ENCODE measurements at regions not wholly inside any gene's neighbourhood (a gene's known extent, or its start where the extent isn't known, plus 50 kb on each side); places are given as distances from the start of the nearest gene placed in this dataset.
"Not testable (repeated sequence)": the region's sequence is repeated elsewhere in the genome, so short reads cannot be mapped to it uniquely, and the experiment has no call there.

- H3K9me3 Mint-ChIP-seq (ENCODE audit: insufficient read depth); DNase-seq; POLR2A ChIA-PET; H3K4me3 Mint-ChIP-seq; ATAC-seq; H3K36me3 Mint-ChIP-seq (ENCODE audit: low read depth); H3K27me3 Mint-ChIP-seq (ENCODE audit: low read depth); CTCF ChIA-PET; H3K27ac Mint-ChIP-seq: not testable (repeated sequence)
- peaks cover 14% of the 10 kb centered on the region for H3K4me1 Mint-ChIP-seq (ENCODE audit: low read depth)
Measured at GRCh38 chr7:4609576-4609975, 72.5 kb upstream of the FOXK1 start.

- no peaks in the 10 kb centered on the region for H3K36me3 Mint-ChIP-seq (ENCODE audit: low read depth)
- H3K27ac Mint-ChIP-seq: no peak overlapping the region
- ChIA-PET CTCF (interaction anchor here (0.6 to 1.0 kb wide), 3 partner anchors 144 to 1410 kb away, joined by 3 to 4 read pairs (median 3); no protein-coding TSS in a partner anchor), POLR2A (no interaction called here)
- no peaks in the 10 kb centered on the region for H3K27me3 Mint-ChIP-seq (ENCODE audit: low read depth)
- no peaks in the 10 kb centered on the region for H3K9me3 Mint-ChIP-seq (ENCODE audit: insufficient read depth)
- no peak overlapping the region for H3K4me3 Mint-ChIP-seq
- DNase-seq (peak; percentile 70), ATAC-seq (peak; percentile 87)
- peaks cover 14% of the 10 kb centered on the region for H3K4me1 Mint-ChIP-seq (ENCODE audit: low read depth)
Measured at GRCh38 chr7:4610768-4611467, 71.2 kb upstream of the FOXK1 start.

GRCh38 chr7:4612237-4612636 is 69.9 kb upstream of the FOXK1 start:
- Mint-ChIP-seq H3K4me3 (no peak overlapping the region), H3K27ac (no peak overlapping the region), H3K36me3 (ENCODE audit: low read depth) (no peaks in the 10 kb centered on the region), H3K4me1 (ENCODE audit: low read depth) (peaks cover 14% of the 10 kb centered on the region), H3K9me3 (ENCODE audit: insufficient read depth) (no peaks in the 10 kb centered on the region), H3K27me3 (ENCODE audit: low read depth) (no peaks in the 10 kb centered on the region)
- ATAC-seq: no peak
- DNase-seq: no peak
- CTCF ChIA-PET: interaction anchor here (0.9 to 1.5 kb wide), 2 partner anchors 134 to 218 kb away, joined by 3 read pairs; no protein-coding TSS in a partner anchor
- POLR2A ChIA-PET: no interaction called here

GRCh38 chr7:4612939-4613841 is 68.9 kb upstream of the FOXK1 start:
- Mint-ChIP-seq H3K4me3 (peak overlapping the region; percentile 39), H3K9me3 (ENCODE audit: insufficient read depth) (no peaks in the 10 kb centered on the region), H3K36me3 (ENCODE audit: low read depth) (no peaks in the 10 kb centered on the region), H3K27ac (no peak overlapping the region), H3K27me3 (ENCODE audit: low read depth) (no peaks in the 10 kb centered on the region), H3K4me1 (ENCODE audit: low read depth) (peaks cover 14% of the 10 kb centered on the region)
- ChIA-PET CTCF (interaction anchor here (1.5 kb wide), 1 partner anchor 133 kb away, joined by 3 read pairs; no protein-coding TSS in a partner anchor), POLR2A (no interaction called here)
- peak; percentile 26 for ATAC-seq
- no peak for DNase-seq

GRCh38 chr7:4613846-4614548 is 68.1 kb upstream of the FOXK1 start:
- CTCF ChIA-PET: no interaction called here
- Mint-ChIP-seq H3K4me3 (no peak overlapping the region), H3K36me3 (ENCODE audit: low read depth) (no peaks in the 10 kb centered on the region), H3K27me3 (ENCODE audit: low read depth) (no peaks in the 10 kb centered on the region), H3K4me1 (ENCODE audit: low read depth) (peaks cover 14% of the 10 kb centered on the region), H3K27ac (no peak overlapping the region), H3K9me3 (ENCODE audit: insufficient read depth) (no peaks in the 10 kb centered on the region)
- DNase-seq (no peak), ATAC-seq (no peak)
- POLR2A ChIA-PET: no interaction called here

GRCh38 chr7:4616116-4616515 is 66.0 kb upstream of the FOXK1 start:
- CTCF ChIA-PET: no interaction called here
- no peaks in the 10 kb centered on the region for H3K27me3 Mint-ChIP-seq (ENCODE audit: low read depth)
- no peak overlapping the region for H3K4me3 Mint-ChIP-seq
- DNase-seq (no peak), ATAC-seq (no peak)
- peaks cover 15% of the 10 kb centered on the region for H3K4me1 Mint-ChIP-seq (ENCODE audit: low read depth)
- no peak overlapping the region for H3K27ac Mint-ChIP-seq
- POLR2A ChIA-PET: interaction anchor here (0.6 kb wide), 1 partner anchor 142 kb away, joined by 5 read pairs; no protein-coding TSS in a partner anchor
- H3K9me3 Mint-ChIP-seq (ENCODE audit: insufficient read depth): peaks cover under 1% of the 10 kb centered on the region
- no peaks in the 10 kb centered on the region for H3K36me3 Mint-ChIP-seq (ENCODE audit: low read depth)

- DNase-seq (no peak), ATAC-seq (no peak)
- peaks cover 2% of the 10 kb centered on the region for H3K4me1 Mint-ChIP-seq (ENCODE audit: low read depth)
- POLR2A ChIA-PET: no interaction called here
- CTCF ChIA-PET: no interaction called here
- no peak overlapping the region for H3K27ac Mint-ChIP-seq
- no peak overlapping the region for H3K4me3 Mint-ChIP-seq
- H3K36me3 Mint-ChIP-seq (ENCODE audit: low read depth): no peaks in the 10 kb centered on the region
- peaks cover 3% of the 10 kb centered on the region for H3K27me3 Mint-ChIP-seq (ENCODE audit: low read depth)
- H3K9me3 Mint-ChIP-seq (ENCODE audit: insufficient read depth): peaks cover 8% of the 10 kb centered on the region
Measured at GRCh38 chr7:4621396-4621795, 60.7 kb upstream of the FOXK1 start.

- POLR2A ChIA-PET: no interaction called here
- no peaks in the 10 kb centered on the region for H3K4me1 Mint-ChIP-seq (ENCODE audit: low read depth)
- peaks cover 5% of the 10 kb centered on the region for H3K9me3 Mint-ChIP-seq (ENCODE audit: insufficient read depth)
- ATAC-seq: no peak
- H3K27ac Mint-ChIP-seq: no peak overlapping the region
- CTCF ChIA-PET: no interaction called here
- no peaks in the 10 kb centered on the region for H3K36me3 Mint-ChIP-seq (ENCODE audit: low read depth)
- H3K4me3 Mint-ChIP-seq: no peak overlapping the region
- H3K27me3 Mint-ChIP-seq (ENCODE audit: low read depth): peaks cover 3% of the 10 kb centered on the region
- DNase-seq: no peak
Measured at GRCh38 chr7:4626318-4626845, 55.7 kb upstream of the FOXK1 start.

- POLR2A ChIA-PET: no interaction called here
- CTCF ChIA-PET: no interaction called here
- Mint-ChIP-seq H3K4me1 (ENCODE audit: low read depth) (no peaks in the 10 kb centered on the region), H3K36me3 (ENCODE audit: low read depth) (no peaks in the 10 kb centered on the region), H3K9me3 (ENCODE audit: insufficient read depth) (no peaks in the 10 kb centered on the region), H3K4me3 (no peak overlapping the region), H3K27ac (no peak overlapping the region), H3K27me3 (ENCODE audit: low read depth) (peaks cover 3% of the 10 kb centered on the region)
- ATAC-seq (no peak), DNase-seq (no peak)
Measured at GRCh38 chr7:4629287-4629895, 52.7 kb upstream of the FOXK1 start.

- DNase-seq: no peak
- Mint-ChIP-seq H3K4me1 (ENCODE audit: low read depth) (no peaks in the 10 kb centered on the region), H3K4me3 (no peak overlapping the region), H3K27me3 (ENCODE audit: low read depth) (no peaks in the 10 kb centered on the region), H3K9me3 (ENCODE audit: insufficient read depth) (no peaks in the 10 kb centered on the region), H3K27ac (no peak overlapping the region), H3K36me3 (ENCODE audit: low read depth) (no peaks in the 10 kb centered on the region)
- CTCF ChIA-PET: no interaction called here
- no peak for ATAC-seq
- POLR2A ChIA-PET: no interaction called here
Measured at GRCh38 chr7:4631380-4632179, 50.5 kb upstream of the FOXK1 start.

All from activated CD8-positive, alpha-beta T cell treated with anti-CD3 and anti-CD28 coated beads, Interleukin-2, amount 10 ng/mL, durations not matched to agents 7 days and 5 days (primary cell).